DND-41 (cell line): ENCODE measurements at regions not wholly inside any gene's neighbourhood (a gene's known extent, or its start where the extent isn't known, plus 50 kb on each side); places are given as distances from the start of the nearest gene placed in this dataset.

ENCODE experiments used
- ATAC-seq: fragments of 200-7000 bp; cut with Tn5 transposase; 3 replicates; pipeline ENCODE4 v1.9.1; 2021; ENCODE audit warnings: low read depth; ENCODE audit not compliant: insufficient read depth
- DNase-seq: peaks from one replicate; pipeline ENCODE4 v3.0.0-alpha.2; 2020
- H2AFZ ChIP-seq: 2 replicates; pipeline ENCODE4 v1.6.0; 2012; ENCODE audit warnings: low read depth, low read length
- H3K27ac ChIP-seq: 2 replicates; pipeline ENCODE4 v1.5.1; 2012; ENCODE audit warnings: low read length, inconsistent platforms
- H3K27me3 ChIP-seq: fragments of 200-600 bp; sonication (generic); 2 replicates; pipeline ENCODE4 v1.6.0; 2012; ENCODE audit warnings: low read length, mild to moderate bottlenecking, inconsistent platforms; ENCODE audit not compliant: insufficient read depth, poor library complexity
- H3K36me3 ChIP-seq: 2 replicates; pipeline ENCODE4 v1.5.1; 2012; ENCODE audit warnings: low read length, inconsistent platforms; ENCODE audit not compliant: insufficient read depth
- H3K4me1 ChIP-seq: 2 replicates; pipeline ENCODE4 v1.5.1; 2012; ENCODE audit warnings: mild to moderate bottlenecking, low read length; ENCODE audit not compliant: insufficient read depth
- H3K4me2 ChIP-seq: 2 replicates; pipeline ENCODE4 v1.6.0; 2012; ENCODE audit warnings: mild to moderate bottlenecking, moderate library complexity, low read length, inconsistent platforms; ENCODE audit not compliant: insufficient read depth
- H3K4me3 ChIP-seq, 2 experiments: fragments of 200-600 bp in 1 of 2; shearing (Covaris generic) in 1 of 2; 2 replicates each; pipeline ENCODE4 v1.5.1; 2012 to 2016; ENCODE audit warnings: inconsistent platforms in 2 of 2, low read length in 2 of 2, mild to moderate bottlenecking in 2 of 2, low read depth in 1 of 2, moderate library complexity in 1 of 2
- H3K79me2 ChIP-seq: 2 replicates; pipeline ENCODE4 v1.6.0; 2012; ENCODE audit warnings: low read length, inconsistent platforms; ENCODE audit not compliant: insufficient read depth
- H3K9ac ChIP-seq: 2 replicates; pipeline ENCODE4 v1.6.0; 2012; ENCODE audit warnings: low read depth, mild to moderate bottlenecking, inconsistent platforms, low read length, moderate library complexity
- H3K9me3 ChIP-seq: 2 replicates; pipeline ENCODE4 v1.5.1; 2012; ENCODE audit warnings: low read length, moderate library complexity, mild to moderate bottlenecking, inconsistent platforms; ENCODE audit not compliant: insufficient read depth, severe bottlenecking
- H4K20me1 ChIP-seq: 2 replicates; pipeline ENCODE4 v1.6.0; 2012; ENCODE audit warnings: low read length; ENCODE audit not compliant: insufficient read depth
- EZH2 ChIP-seq: IDR thresholded peaks from 3 replicates; pipeline ENCODE4 v1.6.1; 2012; ENCODE audit warnings: borderline replicate concordance, low read depth, mild to moderate bottlenecking, moderate library complexity, low read length, inconsistent platforms; ENCODE audit not compliant: severe bottlenecking
- TF ChIP-seq, protein P1 (sequence below): IDR thresholded peaks from 2 replicates; pipeline ENCODE4 v1.5.1; 2012; ENCODE audit warnings: borderline replicate concordance, low read length, moderate library complexity, mild to moderate bottlenecking; ENCODE audit not compliant: poor library complexity, severe bottlenecking; ENCODE audit errors: extremely low read depth

- H3K9me3 ChIP-seq: no peaks in the 10 kb centered on the region
- TF ChIP-seq EZH2: no peak
- TF ChIP-seq, protein P1, sequence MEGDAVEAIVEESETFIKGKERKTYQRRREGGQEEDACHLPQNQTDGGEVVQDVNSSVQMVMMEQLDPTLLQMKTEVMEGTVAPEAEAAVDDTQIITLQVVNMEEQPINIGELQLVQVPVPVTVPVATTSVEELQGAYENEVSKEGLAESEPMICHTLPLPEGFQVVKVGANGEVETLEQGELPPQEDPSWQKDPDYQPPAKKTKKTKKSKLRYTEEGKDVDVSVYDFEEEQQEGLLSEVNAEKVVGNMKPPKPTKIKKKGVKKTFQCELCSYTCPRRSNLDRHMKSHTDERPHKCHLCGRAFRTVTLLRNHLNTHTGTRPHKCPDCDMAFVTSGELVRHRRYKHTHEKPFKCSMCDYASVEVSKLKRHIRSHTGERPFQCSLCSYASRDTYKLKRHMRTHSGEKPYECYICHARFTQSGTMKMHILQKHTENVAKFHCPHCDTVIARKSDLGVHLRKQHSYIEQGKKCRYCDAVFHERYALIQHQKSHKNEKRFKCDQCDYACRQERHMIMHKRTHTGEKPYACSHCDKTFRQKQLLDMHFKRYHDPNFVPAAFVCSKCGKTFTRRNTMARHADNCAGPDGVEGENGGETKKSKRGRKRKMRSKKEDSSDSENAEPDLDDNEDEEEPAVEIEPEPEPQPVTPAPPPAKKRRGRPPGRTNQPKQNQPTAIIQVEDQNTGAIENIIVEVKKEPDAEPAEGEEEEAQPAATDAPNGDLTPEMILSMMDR: no peak
- no peak overlapping the region for H3K9ac ChIP-seq
- no peak overlapping the region for H3K27ac ChIP-seq
- H3K36me3 ChIP-seq: no peaks in the 10 kb centered on the region
- H4K20me1 ChIP-seq: no peaks in the 10 kb centered on the region
- H3K4me3 ChIP-seq: no peak overlapping the region
- ATAC-seq (no peak), DNase-seq (no peak)
- no peaks in the 10 kb centered on the region for H3K27me3 ChIP-seq
- H2AFZ ChIP-seq: no peak overlapping the region
- no peaks in the 10 kb centered on the region for H3K4me1 ChIP-seq
- H3K79me2 ChIP-seq: no peaks in the 10 kb centered on the region
- H3K4me2 ChIP-seq: no peak overlapping the region
Observed at GRCh38 chr15:46278486-46279090, 643.8 kb downstream of the SQOR start.

DNA sequence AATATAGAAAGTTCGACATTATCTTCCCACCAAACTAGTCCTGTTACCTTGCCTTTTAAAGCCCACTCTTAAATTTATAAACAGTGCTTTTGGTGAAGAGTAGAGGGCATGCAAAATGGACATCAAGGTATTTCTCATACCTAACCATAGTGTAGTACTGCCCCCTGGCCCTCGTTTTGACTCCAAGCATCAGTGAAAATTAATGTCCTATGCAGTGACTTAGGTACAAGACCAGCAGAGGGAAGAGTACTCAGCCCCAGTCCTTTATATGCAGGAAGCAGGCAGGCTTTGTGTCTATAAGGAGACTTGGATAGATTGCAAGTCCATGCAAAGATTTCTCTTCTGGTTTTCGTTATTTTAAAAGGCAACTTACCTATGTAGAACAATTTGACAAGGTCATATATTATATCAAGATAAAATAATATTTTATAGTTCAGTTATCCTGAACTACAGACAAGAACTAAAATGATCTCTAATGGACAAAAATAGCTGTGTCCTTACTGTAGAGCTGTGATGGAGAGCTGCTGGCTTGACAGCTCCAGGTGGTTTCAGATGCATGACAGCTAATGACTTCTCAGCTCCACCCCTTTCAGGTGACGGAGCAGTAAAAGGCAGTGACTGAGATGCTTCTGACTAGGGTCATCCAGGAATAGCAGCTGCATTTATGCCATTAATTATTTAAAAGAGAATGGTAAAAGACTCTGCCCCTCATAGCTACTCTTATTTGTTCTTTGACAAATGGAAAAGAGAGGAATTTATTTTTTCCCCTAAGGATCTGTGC, 646.1 kb downstream of the SQOR start:
- H3K27me3 ChIP-seq: no peaks in the 10 kb centered on the region
- TF ChIP-seq, protein P1: peak; percentile 9
- no peak for TF ChIP-seq EZH2
- H3K36me3 ChIP-seq: no peaks in the 10 kb centered on the region
- no peaks in the 10 kb centered on the region for H4K20me1 ChIP-seq
- no peak for ATAC-seq
- H3K9me3 ChIP-seq: no peaks in the 10 kb centered on the region
- H3K4me1 ChIP-seq: no peaks in the 10 kb centered on the region
- no peak overlapping the region for H2AFZ ChIP-seq
- no peaks in the 10 kb centered on the region for H3K79me2 ChIP-seq
- H3K4me2 ChIP-seq: no peak overlapping the region
- no peak for DNase-seq
- no peak overlapping the region for H3K27ac ChIP-seq
- H3K9ac ChIP-seq: no peak overlapping the region
- H3K4me3 ChIP-seq: no peak overlapping the region

DNA sequence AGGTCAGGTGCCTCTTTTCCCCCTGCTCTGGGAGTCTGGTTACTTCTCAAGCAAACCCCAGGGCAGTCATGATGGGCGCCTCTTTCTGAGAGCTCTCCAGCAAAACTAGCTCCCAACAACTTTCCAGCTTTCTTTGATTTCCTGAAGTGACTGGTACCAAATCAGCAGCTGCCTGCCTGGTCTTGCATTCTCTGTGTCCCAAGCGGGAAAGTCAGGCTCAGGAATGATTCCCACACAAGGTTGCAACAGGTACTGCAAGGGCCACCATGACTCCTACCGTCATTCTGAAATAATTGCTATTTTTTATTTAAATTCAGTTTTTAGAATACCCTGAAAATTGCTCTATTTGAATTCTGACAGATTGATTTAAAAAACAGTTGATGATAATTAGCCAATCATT, 658.7 kb downstream of the SQOR start:
- Histone ChIP-seq H3K4me2 (no peak overlapping the region), H3K4me3 (no peak overlapping the region), H3K9me3 (no peaks in the 10 kb centered on the region), H3K27me3 (no peaks in the 10 kb centered on the region), H3K9ac (no peak overlapping the region), H2AFZ (no peak overlapping the region), H3K4me1 (no peaks in the 10 kb centered on the region), H3K27ac (no peak overlapping the region), H4K20me1 (no peaks in the 10 kb centered on the region), H3K36me3 (no peaks in the 10 kb centered on the region), H3K79me2 (no peaks in the 10 kb centered on the region)
- TF ChIP-seq, protein P1: no peak
- no peak for TF ChIP-seq EZH2
- ATAC-seq (no peak), DNase-seq (no peak)
